ENCODE measurements at regions not wholly inside any gene's neighbourhood (a gene's known extent, or its start where the extent isn't known, plus 50 kb on each side); places are given as distances from the start of the nearest gene placed in this dataset.
A peak's percentile ranks its signal among the peaks of the same experiment; 100 is the strongest.
"Not testable (repeated sequence)": the region's sequence is repeated elsewhere in the genome, so short reads cannot be mapped to it uniquely, and the experiment has no call there.

- DNase-seq (ENCODE audit: low read depth, low spot score) = no peak
Observed at GRCh38 chr7:115276791-115277190, 354.9 kb downstream of the MDFIC start.

- DNase-seq (ENCODE audit: low read depth, low spot score) = not testable (repeated sequence)
Observed at GRCh38 chr7:115273855-115274254, 352.0 kb downstream of the MDFIC start.

- DNase-seq (ENCODE audit: low read depth, low spot score) = no peak
Observed at GRCh38 chr7:115273139-115273772, 351.4 kb downstream of the MDFIC start.

- DNase-seq (ENCODE audit: low read depth, low spot score) = peak; percentile 84
Observed at GRCh38 chr7:115271332-115272235, 349.7 kb downstream of the MDFIC start.

- DNase-seq (ENCODE audit: low read depth, low spot score) = no peak
Observed at GRCh38 chr7:115269486-115269885, 347.6 kb downstream of the MDFIC start.

- no peak for DNase-seq (ENCODE audit: low read depth, low spot score)
Observed at GRCh38 chr7:115267503-115267902, 345.6 kb downstream of the MDFIC start.

GRCh38 chr7:115260381-115260780 is 338.5 kb downstream of the MDFIC start:
- no peak for DNase-seq (ENCODE audit: low read depth, low spot score)

GRCh38 chr7:115252461-115252860 is 330.6 kb downstream of the MDFIC start:
- no peak for DNase-seq (ENCODE audit: low read depth, low spot score)

GRCh38 chr7:115249080-115249479 is 327.2 kb downstream of the MDFIC start:
- DNase-seq (ENCODE audit: low read depth, low spot score) = no peak

GRCh38 chr7:115241151-115241550 is 319.3 kb downstream of the MDFIC start:
- DNase-seq (ENCODE audit: low read depth, low spot score) = no peak

- no peak for DNase-seq (ENCODE audit: low read depth, low spot score)
Observed at GRCh38 chr7:115240242-115240641, 318.3 kb downstream of the MDFIC start.

GRCh38 chr7:115235075-115235474 is 313.2 kb downstream of the MDFIC start:
- no peak for DNase-seq (ENCODE audit: low read depth, low spot score)

GRCh38 chr7:115233809-115234208 is 311.9 kb downstream of the MDFIC start:
- no peak for DNase-seq (ENCODE audit: low read depth, low spot score)

GRCh38 chr7:115232041-115232440 is 310.1 kb downstream of the MDFIC start:
- peak; percentile 29 for DNase-seq (ENCODE audit: low read depth, low spot score)

- DNase-seq (ENCODE audit: low read depth, low spot score) = peak; percentile 91
Observed at GRCh38 chr7:115230882-115231571, 309.1 kb downstream of the MDFIC start.

- peak; percentile 67 for DNase-seq (ENCODE audit: low read depth, low spot score)
Observed at GRCh38 chr7:115229401-115230105, 307.7 kb downstream of the MDFIC start.

GRCh38 chr7:115227473-115228235 is 305.8 kb downstream of the MDFIC start:
- DNase-seq (ENCODE audit: low read depth, low spot score) = no peak

- no peak for DNase-seq (ENCODE audit: low read depth, low spot score)
Observed at GRCh38 chr7:115226410-115226809, 304.5 kb downstream of the MDFIC start.

- no peak for DNase-seq (ENCODE audit: low read depth, low spot score)
Observed at GRCh38 chr7:115224922-115225321, 303.0 kb downstream of the MDFIC start.

- no peak for DNase-seq (ENCODE audit: low read depth, low spot score)
Observed at GRCh38 chr7:115223959-115224358, 302.1 kb downstream of the MDFIC start.

- no peak for DNase-seq (ENCODE audit: low read depth, low spot score)
Observed at GRCh38 chr7:115221456-115221855, 299.6 kb downstream of the MDFIC start.

Measured in astrocyte of the hippocampus (primary cell).